Activated CD4-positive, alpha-beta T cell treated with anti-CD3 and anti-CD28 coated beads for 24 hours (primary cell): ENCODE measurements at regions not wholly inside any gene's neighbourhood (a gene's known extent, or its start where the extent isn't known, plus 50 kb on each side); places are given as distances from the start of the nearest gene placed in this dataset.

Experiments used
- DNase-seq, 2 donors: peaks; one replicate each; pipeline ENCODE4 v3.0.0-alpha.2; 2020; ENCODE audit warnings: low read depth in 2 of 2

DNA sequence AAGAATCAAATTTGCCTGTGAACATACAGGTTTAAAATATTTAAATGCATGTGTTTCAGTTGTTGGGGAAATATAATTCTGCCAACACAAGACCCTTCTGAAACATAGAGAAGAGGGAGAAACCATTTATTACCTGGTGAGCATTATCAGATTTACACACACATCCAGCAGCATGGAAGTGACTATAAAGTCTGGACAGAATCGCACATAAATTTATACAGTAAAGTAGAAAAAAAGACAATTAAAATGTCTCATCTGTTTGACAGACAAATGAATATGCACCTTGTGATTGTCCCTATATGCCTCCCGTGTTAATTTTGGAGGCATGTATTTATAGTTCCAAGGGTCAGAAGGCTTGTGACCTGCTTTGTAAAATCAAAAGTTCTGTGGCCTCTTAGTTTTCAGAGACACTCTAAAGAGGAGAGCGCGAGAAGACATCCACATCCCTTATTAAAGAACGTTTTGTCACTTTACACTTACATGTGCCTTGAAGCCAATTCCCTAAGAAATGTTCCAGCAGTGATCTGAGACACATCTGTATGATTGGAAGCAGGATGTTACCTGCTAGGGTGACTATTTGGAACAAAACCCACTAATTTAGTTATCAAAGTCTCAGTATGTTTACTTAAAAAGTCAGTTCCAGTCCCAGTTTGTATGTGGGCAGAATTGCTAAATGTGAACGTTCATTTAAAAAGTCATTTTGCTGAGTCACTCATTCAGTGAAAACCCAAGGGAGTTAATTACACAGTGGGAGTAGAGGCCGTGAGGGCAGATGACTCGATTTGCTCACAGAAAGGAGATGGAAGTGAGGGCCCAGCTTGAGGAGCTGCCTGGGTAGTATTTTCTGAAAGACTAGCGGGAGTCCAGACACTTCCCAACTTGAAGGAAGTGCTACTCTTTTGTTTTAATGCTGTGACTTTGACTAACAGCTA, 527.6 kb upstream of the MEX3C start:
- no peak for DNase-seq

DNA sequence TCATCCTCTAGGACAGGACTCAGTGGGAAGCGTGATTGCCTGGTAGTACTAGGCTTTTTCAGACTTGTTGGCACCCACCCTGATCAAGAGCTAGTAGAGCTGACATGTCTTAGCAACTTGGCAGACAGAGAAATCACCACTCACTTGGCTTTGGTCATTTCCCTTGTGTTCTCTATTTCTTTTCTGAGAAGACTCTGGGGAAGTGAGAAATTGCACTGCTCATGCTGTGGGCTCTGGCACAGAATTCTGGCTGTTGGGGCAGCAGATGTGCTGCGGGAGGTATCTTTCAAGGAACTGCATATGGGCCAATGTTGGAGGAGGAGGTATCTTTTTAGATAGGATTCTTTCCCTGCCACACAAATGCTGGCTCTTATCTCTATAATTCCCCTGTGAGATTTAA, 529.1 kb upstream of the MEX3C start:
- DNase-seq = no peak

DNA sequence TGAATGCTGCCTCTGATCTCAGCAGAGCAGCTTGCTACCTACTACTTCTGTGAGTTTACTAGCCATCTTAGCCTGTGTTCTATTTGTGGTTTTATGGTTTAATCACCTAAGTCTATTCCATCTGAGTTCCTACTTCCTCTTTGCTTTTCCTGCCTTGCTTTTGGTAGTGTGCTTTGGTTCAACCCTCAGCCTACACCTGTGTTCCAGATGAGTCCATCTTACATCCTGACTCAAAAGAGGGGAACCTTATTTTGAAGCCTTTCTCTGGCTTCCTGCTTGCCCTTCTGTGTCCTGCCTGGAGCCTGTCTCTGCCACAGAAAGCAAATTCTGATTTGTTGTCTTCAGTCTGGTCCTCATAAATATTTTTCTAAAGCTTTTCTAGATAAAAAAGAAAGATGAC, 530.3 kb upstream of the MEX3C start:
- no peak for DNase-seq

DNA sequence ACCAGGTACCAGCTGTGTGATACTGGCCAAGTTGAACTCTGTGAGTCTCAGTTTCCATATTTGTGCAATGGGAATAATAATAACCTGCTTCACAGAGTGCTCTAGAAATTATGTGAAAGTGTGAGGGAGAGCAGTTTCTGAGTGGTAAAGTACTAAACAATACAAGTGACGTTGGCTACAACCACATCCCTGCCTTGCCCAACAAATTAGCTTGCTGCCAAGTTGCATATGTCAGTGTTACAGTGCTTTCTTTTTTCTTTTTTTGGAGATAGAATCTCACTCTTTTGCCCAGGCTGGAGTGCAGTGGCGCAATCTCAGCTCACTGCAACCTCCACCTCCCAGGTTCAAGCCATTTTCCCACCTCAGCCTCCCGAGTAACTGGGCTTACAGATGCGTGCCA, 533.6 kb upstream of the MEX3C start:
- DNase-seq = no peak

- no peak for DNase-seq
Measured at GRCh38 chr18:51734576-51734975, 537.1 kb upstream of the MEX3C start.

DNA sequence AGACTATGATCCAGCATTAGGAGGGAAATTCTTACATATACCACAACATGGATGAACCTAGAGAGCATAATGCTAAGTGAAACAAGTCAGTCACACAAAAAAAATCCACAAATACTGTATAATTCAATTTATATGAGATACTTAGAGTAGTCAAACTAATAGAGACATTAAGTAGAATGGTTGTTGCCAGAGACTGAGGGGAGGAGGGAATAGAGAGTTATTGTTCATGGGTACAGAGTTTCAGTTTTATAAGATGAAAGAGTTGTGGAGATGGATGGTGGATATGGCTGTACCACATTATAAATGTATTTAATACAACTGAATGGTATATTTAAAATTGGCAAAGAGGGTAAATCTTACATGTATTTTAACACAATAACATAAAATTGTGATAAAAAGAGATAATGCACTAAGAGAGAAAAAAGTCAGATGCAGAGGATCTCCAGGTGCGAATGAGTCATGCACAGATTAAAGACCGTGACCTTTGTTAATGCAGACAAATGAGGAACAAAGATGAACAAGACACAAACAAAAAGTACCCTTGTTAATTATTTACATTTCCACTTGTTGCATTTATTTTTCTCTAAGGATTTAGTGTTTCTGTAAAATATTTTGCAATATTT, 541.7 kb upstream of the MEX3C start:
- DNase-seq = no peak

DNA sequence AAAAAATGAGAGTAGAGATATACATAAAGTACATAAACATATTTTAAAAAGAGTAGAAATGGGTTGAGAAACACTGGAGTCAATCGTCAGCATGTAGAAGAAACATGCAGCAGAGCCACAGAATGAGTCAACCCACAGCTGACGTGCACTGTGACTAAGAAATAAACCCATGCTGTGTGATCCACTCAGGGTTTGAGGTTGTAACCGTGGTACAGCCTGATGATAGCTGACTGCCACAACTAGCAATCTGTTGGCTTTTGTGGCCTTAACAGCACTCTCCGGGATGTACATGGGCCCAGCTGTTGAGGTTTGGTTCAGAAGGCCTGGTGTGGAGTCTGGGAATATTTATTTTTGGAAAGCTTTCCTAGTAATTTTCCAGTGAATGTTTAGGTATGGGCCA, 554.4 kb upstream of the MEX3C start:
- DNase-seq = no peak

GRCh38 chr18:51753365-51754057, 556.0 kb upstream of the MEX3C start:
- DNase-seq = no peak

- DNase-seq = no peak
Measured at GRCh38 chr18:51754566-51754965, 557.1 kb upstream of the MEX3C start.

- DNase-seq = no peak
Measured at GRCh38 chr18:51757255-51757924, 559.9 kb upstream of the MEX3C start.

DNA sequence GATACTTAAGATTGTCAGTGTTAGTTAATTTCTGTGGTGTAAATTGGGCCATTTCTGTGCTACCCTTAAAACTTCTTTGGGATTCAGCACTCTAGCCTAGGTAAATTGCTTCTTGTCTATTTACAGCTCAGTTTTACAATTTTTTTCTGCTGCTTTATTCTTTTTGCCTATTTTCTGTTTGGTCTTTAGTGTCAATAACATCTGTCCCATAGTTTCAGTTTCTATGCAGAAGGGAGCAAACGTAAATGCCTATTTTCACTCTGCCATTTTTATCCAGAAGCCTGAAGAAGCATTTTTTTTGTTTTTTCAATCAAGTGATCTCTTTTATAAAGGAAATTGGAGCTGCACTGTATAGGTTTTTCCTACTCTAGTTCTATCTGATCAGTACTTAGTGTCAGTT, 564.9 kb upstream of the MEX3C start:
- no peak for DNase-seq

- DNase-seq = no peak
Measured at GRCh38 chr18:51765606-51766360, 568.3 kb upstream of the MEX3C start.

- DNase-seq = no peak
Measured at GRCh38 chr18:51767293-51767692, 569.8 kb upstream of the MEX3C start.

GRCh38 chr18:51778115-51778514, 561.9 kb upstream of the DCC start:
- no peak for DNase-seq

DNA sequence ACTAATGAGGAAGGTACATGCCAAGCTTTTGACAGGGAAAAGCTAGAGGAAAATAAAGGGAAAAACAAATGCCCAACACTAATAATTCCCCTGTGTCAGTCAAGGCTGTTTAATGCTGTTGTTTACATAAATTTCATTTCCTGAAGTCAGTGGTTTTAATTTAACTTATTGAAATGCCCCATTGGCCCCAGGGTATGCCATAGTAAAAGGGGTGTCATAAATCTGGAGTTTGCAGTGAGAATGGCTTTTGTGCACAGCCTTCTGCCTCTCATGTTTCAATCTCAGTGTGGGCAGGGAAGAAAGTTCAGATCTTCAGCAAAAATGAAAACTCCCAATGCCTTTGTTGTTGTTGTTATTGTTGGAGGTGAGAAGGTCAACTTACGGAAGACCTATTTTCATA, 550.1 kb upstream of the DCC start:
- DNase-seq = no peak

GRCh38 chr18:51801514-51801913, 538.5 kb upstream of the DCC start:
- DNase-seq = no peak

DNA sequence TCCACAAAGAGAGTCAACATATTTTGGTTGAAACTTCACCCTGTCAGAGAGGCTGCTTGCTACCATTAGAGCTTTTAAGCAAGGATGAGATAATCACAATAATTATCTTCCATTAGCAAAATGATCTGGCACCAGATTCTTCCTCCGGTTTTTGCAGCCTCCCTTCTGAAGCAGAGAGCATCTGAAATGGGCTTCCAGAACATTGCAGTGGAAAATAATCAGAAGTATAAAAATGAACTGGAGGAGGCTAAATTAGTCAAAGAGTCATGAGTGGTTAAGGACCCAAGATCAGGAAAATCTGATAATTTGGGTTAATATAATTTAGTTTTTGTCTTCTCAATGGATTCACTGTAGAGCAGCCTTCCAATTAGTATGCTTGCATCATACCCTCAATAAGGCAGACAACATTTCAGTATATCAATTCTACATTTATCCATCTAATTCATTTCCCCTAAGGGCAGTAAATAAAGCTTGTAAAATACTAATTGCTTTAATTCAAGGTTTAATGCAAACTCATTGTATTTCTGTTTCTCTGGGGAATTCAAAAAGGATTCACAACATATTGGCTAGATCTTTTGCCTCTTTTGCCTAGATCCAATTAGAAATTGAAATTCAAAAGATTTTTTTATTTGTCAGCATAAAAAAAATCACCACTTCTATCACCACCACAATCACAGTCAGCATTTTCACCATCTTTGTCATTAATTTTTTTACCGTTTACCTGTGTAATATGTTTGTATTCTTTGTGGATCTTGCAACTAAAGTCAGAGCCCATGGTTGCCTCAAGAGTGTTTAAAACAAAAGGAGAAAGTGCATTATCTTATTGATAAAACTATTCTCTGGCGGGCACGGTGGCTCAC, 537.2 kb upstream of the DCC start:
- DNase-seq = no peak

- DNase-seq = no peak
Measured at GRCh38 chr18:51807336-51807735, 532.7 kb upstream of the DCC start.

DNA sequence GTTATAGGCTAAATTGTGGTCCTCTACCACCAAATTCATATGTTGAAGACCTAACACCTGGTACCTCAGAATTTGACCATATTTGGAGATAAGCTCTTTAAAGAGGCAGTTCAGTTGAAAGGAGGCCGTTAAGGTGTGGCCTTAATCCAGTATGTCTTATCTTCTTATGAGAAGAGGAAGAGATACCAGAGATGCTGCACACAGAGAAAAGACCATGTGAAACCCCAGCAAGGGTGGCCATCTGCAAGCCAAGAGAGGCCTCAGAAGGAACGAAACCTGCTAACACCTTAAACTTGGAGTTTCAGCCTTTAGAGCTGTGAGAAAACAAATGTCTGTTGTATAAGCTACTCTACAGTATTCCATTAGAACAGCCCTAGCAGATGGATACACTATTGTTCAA, 528.1 kb upstream of the DCC start:
- no peak for DNase-seq

- no peak for DNase-seq
Measured at GRCh38 chr18:51813740-51814139, 526.3 kb upstream of the DCC start.

DNA sequence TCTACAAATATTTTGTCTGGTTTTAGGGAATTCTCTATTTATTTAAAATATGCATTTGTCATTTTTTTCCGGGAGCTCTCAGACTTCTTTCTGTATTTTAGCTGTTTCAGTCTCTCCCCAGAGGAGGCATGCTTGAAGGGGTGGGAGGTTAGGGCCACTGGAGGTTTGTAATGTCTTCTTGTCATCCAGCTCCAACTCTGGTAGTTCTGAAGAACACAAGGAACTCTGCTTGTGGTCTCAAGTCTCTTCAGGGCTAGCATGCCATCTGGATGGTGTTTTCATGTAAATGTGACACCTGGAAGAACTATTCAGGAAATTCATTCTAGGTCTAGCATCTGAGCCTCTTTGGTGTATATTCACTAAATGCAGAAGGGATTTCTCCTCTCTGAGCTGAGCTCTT, 518.4 kb upstream of the DCC start:
- no peak for DNase-seq
